Endothelial cell of umbilical vein (primary cell): ENCODE measurements at regions not wholly inside any gene's neighbourhood (a gene's known extent, or its start where the extent isn't known, plus 50 kb on each side); places are given as distances from the start of the nearest gene placed in this dataset.

Experiments
- BruUV-seq: library from RNA; stranded (reverse); fragments of 400-500 nt; replicated peaks from 2 replicates; lab custom pipeline; 2021; lab: Mats Ljungman, UMichigan
- CTCF ChIA-PET: fragments of 300-600, 350-600 bp; sonication (Branson Sonifier 250); formaldehyde crosslinking; loops from one replicate; lab custom pipeline; 2021; ENCODE audit warnings: antibody characterized with exemption, inconsistent platforms; lab: Charles Lee
- POLR2A ChIA-PET: fragments of 300-600, 350-600 bp; sonication (Branson Sonifier 250); formaldehyde crosslinking; loops from one replicate; lab custom pipeline; 2021; ENCODE audit warnings: antibody characterized with exemption, inconsistent platforms; lab: Charles Lee
- DNase-seq: peaks from one replicate; pipeline ENCODE4 v3.0.0-alpha.2; 2011; ENCODE audit warnings: low read depth, low spot score
- FAIRE-seq: peaks from 2 replicates; lab custom pipeline; 2011; peaks lifted over from hg19 to GRCh38; lab: Jason Lieb, UNC
- H2AFZ ChIP-seq: 2 replicates; pipeline ENCODE4 v1.6.0; 2012; ENCODE audit warnings: low read depth, low read length, control low read depth, inconsistent platforms
- H3K27ac ChIP-seq: 2 replicates; pipeline ENCODE4 v1.5.1; 2011; ENCODE audit warnings: low read depth, mild to moderate bottlenecking, control low read depth, low read length, moderate library complexity; ENCODE audit not compliant: insufficient read depth
- H3K27me3 ChIP-seq, 2 experiments: 2 replicates each; pipeline versions ENCODE4 v1.6.0 to v1.6.1; 2011; ENCODE audit warnings: low read length in 2 of 2, mixed read lengths in 1 of 2; ENCODE audit not compliant: control insufficient read depth in 2 of 2, insufficient read depth in 2 of 2
- H3K36me3 ChIP-seq, 2 experiments: 2 replicates in 1 of 2; 3 replicates in 1 of 2; pipeline ENCODE4 v1.5.1; 2011; ENCODE audit warnings: low read length in 2 of 2, mild to moderate bottlenecking in 1 of 2, moderate library complexity in 1 of 2; ENCODE audit not compliant: control insufficient read depth in 2 of 2, insufficient read depth in 2 of 2; ENCODE audit errors: extremely low read depth in 1 of 2
- H3K4me1 ChIP-seq: 3 replicates; pipeline ENCODE4 v1.5.1; 2011; ENCODE audit warnings: mild to moderate bottlenecking, low read length; ENCODE audit not compliant: control insufficient read depth, insufficient read depth; ENCODE audit errors: extremely low read depth
- H3K4me2 ChIP-seq: 2 replicates; pipeline ENCODE4 v1.6.1; 2011; ENCODE audit warnings: low read length, control low read depth, mixed read lengths; ENCODE audit not compliant: insufficient read depth
- H3K4me3 ChIP-seq, 3 experiments: fragments of 200-600 bp in 1 of 3; sonication (generic), shearing (Covaris generic) in 1 of 3; replicated peaks in 1 of 3; 2 replicates each; pipeline ENCODE4 v1.5.1; 2011 to 2016; ENCODE audit warnings: control low read depth in 3 of 3, low read length in 3 of 3, mild to moderate bottlenecking in 2 of 3, inconsistent platforms in 1 of 3, low read depth in 1 of 3, moderate library complexity in 1 of 3; ENCODE audit not compliant: insufficient read depth in 1 of 3
- H3K79me2 ChIP-seq: 2 replicates; pipeline ENCODE4 v1.6.0; 2012; ENCODE audit warnings: low read length, inconsistent platforms; ENCODE audit not compliant: control insufficient read depth, insufficient read depth
- H3K9ac ChIP-seq: replicated peaks from 2 replicates; pipeline ENCODE3; 2011; ENCODE audit warnings: low read length, control low read depth; ENCODE audit not compliant: insufficient read depth; ENCODE audit errors: extremely low read depth
- H3K9me1 ChIP-seq: replicated peaks from 3 replicates; pipeline ENCODE4 v1.6.0; 2011; ENCODE audit warnings: mild to moderate bottlenecking, low read length; ENCODE audit not compliant: control insufficient read depth, insufficient read depth; ENCODE audit errors: extremely low read depth
- H3K9me3 ChIP-seq: replicated peaks from 2 replicates; pipeline ENCODE4 v1.5.1; 2012; ENCODE audit warnings: low read length, inconsistent platforms; ENCODE audit not compliant: control insufficient read depth, insufficient read depth
- H4K20me1 ChIP-seq: replicated peaks from 2 replicates; pipeline ENCODE3; 2011; ENCODE audit warnings: mild to moderate bottlenecking, low read length; ENCODE audit not compliant: control insufficient read depth, insufficient read depth; ENCODE audit errors: extremely low read depth
- CTCF ChIP-seq, 2 donors: IDR thresholded peaks; 1 replicate in 1 of 2; 2 replicates in 1 of 2; pipeline ENCODE4 v1.5.1; 2011; ENCODE audit warnings: low read length in 2 of 2, mild to moderate bottlenecking in 2 of 2, moderate library complexity in 2 of 2, control low read depth in 1 of 2, inconsistent platforms in 1 of 2, low read depth in 1 of 2; ENCODE audit not compliant: insufficient read depth in 1 of 2; ENCODE audit errors: extremely low read depth in 1 of 2
- EZH2 ChIP-seq: IDR thresholded peaks from 2 replicates; pipeline ENCODE4 v1.6.1; 2012; ENCODE audit warnings: borderline replicate concordance, low read depth, mild to moderate bottlenecking, moderate library complexity, low read length, inconsistent platforms; ENCODE audit not compliant: severe bottlenecking
- FOS ChIP-seq: IDR thresholded peaks from 2 replicates; pipeline ENCODE4 v1.6.1; 2011; ENCODE audit warnings: mild to moderate bottlenecking, low read length, moderate library complexity, borderline replicate concordance; ENCODE audit not compliant: insufficient read depth
- GATA2 ChIP-seq: IDR thresholded peaks from 2 replicates; pipeline ENCODE4 v1.7.0; 2011; ENCODE audit warnings: low read depth, mild to moderate bottlenecking, moderate library complexity, mixed read lengths, low read length; ENCODE audit not compliant: insufficient read length, insufficient read depth
- JUN ChIP-seq: IDR thresholded peaks from 2 replicates; pipeline ENCODE4 v1.6.1; 2011; ENCODE audit warnings: borderline replicate concordance, low read depth; ENCODE audit not compliant: insufficient read length, insufficient read depth
- MAX ChIP-seq: IDR thresholded peaks from 2 replicates; pipeline ENCODE4 v1.6.1; 2011; ENCODE audit not compliant: insufficient read depth, insufficient read length
- MYC ChIP-seq: IDR thresholded peaks from one replicate; pipeline ENCODE4 v1.6.1; 2011; ENCODE audit warnings: mild to moderate bottlenecking, low read depth, low read length
- POLR2A ChIP-seq: IDR thresholded peaks from 2 replicates; pipeline ENCODE4 v1.6.1; 2012; ENCODE audit warnings: low read depth, mild to moderate bottlenecking, control low read depth, low read length
- POLR2AphosphoS5 ChIP-seq: IDR thresholded peaks from 2 replicates; pipeline ENCODE4 v1.6.1; 2012; ENCODE audit warnings: low read depth, mild to moderate bottlenecking, control low read depth, low read length, moderate library complexity; ENCODE audit not compliant: insufficient read depth
- dilution Hi-C: fragments of 300-500 bp; cut with MboI; formaldehyde crosslinking; loops from one replicate; pipeline ENCODE4 v1.15.0; 2019; ENCODE audit warnings: low sequenced_read_pairs; ENCODE audit not compliant: extremely low pct_ligation_motif_present
- intact Hi-C: fragments of 100-400 bp; cut with micrococcal nuclease; formaldehyde crosslinking; loops from one replicate; pipeline ENCODE4 v1.10.0; 2022

DNA sequence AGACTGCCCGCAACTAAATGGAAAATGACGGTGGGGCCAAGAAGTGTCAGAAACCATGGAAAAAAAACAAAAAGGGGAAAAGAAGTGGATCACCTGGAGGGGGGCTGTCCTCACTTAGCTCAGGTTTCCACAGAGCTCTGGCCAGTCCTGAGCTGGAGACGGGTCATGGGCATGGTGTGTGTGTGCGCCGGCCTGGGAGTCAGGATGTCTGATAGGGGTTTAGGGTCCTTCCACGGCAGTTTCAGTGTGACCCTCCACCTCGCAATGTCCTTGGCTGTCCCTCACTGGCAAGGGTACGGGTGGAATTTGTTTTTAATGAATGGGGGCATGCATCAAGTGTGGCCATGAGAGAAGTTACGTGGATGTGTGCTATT is 133.2 kb upstream of the MEIS1 start:
- no peak overlapping the region for H3K4me3 ChIP-seq
- H3K4me1 ChIP-seq = no peaks in the 10 kb centered on the region
- no peak overlapping the region for H3K9ac ChIP-seq
- ChIA-PET CTCF (no interaction called here), POLR2A (no interaction called here)
- TF ChIP-seq MAX (no peak), POLR2A (no peak), JUN (no peak), EZH2 (no peak), GATA2 (no peak), MYC (no peak), FOS (no peak), CTCF (IDR thresholded peaks at IDR 0.05; ENCODE audit: extremely low read depth in 1 of 2, insufficient read depth in 1 of 2, low read depth in 1 of 2, low read length in 2 of 2) (no peak), POLR2AphosphoS5 (no peak)
- no peaks in the 10 kb centered on the region for H3K79me2 ChIP-seq
- no peak overlapping the region for H3K4me2 ChIP-seq
- no peaks in the 10 kb centered on the region for H4K20me1 ChIP-seq
- FAIRE-seq (no peak), DNase-seq (no peak)
- H3K27ac ChIP-seq = no peak overlapping the region
- no peaks in the 10 kb centered on the region for H3K27me3 ChIP-seq
- dilution Hi-C loops (no loop called here), intact Hi-C loops (no loop called here)
- no peaks in the 10 kb centered on the region for H3K9me3 ChIP-seq
- H2AFZ ChIP-seq = no peak overlapping the region
- H3K9me1 ChIP-seq = no peaks in the 10 kb centered on the region
- no peaks in the 10 kb centered on the region for H3K36me3 ChIP-seq
- BruUV-seq = no TSS peak
